ENCODE measurements at regions not wholly inside any gene's neighbourhood (a gene's known extent, or its start where the extent isn't known, plus 50 kb on each side); places are given as distances from the start of the nearest gene placed in this dataset.

DNA sequence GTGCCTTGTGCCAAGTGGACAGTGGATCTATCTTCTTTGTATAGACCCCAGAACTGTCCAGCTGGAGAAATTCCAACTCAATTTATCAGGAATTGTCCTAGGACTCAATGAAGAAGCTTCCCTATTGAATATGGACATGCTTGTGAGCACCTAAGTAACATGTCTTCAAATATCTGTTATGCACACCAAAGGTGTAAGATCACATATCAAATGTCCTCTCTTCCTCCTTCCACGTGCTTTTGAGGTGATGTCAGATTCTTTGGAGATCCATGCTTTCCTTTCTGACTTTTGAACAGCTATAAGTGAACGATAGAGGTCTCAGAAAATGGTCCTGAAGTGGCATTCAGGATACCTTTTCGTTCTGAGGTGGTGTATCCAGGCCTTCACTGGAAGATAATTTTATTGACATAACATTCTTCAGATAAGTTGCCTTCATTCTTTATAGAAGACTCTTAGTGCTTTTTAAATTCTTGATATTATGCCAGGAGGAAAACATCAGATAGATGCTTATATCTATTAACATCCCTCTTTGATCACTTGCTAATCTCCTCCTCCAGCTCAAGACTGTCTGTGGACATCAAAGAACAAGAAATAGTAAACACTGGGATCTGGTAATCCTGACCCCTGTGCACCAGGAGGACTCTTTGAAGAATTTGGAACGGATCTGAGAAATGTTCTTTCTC, 246.4 kb downstream of the SMARCA2 start:
- ChIA-PET CTCF (ENCODE audit: low intra/inter-chr PET ratio) (no interaction called here), POLR2A (no interaction called here)
- Histone ChIP-seq H3K9me3 (replicated peaks; ENCODE audit: control insufficient read depth, insufficient read depth, low read depth, low read length) (no peaks in the 10 kb centered on the region), H3K4me2 (ENCODE audit: insufficient read depth, low read length) (no peak overlapping the region), H3K9me1 (ENCODE audit: control insufficient read depth, insufficient read depth, low read length) (no peaks in the 10 kb centered on the region), H4K20me1 (replicated peaks; ENCODE audit: control insufficient read depth, insufficient read depth, low read length) (no peaks in the 10 kb centered on the region), H2AFZ (ENCODE audit: low read depth, low read length) (no peak overlapping the region), H3K27ac (ENCODE audit: extremely low read depth, low read depth, low read length) (no peak overlapping the region), H3K4me1 (replicated peaks in 1 of 2; ENCODE audit: control insufficient read depth in 2 of 2, insufficient read depth in 2 of 2, low read length in 2 of 2) (no peaks in the 10 kb centered on the region), H3K4me3 (no peak overlapping the region), H3K79me2 (ENCODE audit: control insufficient read depth, insufficient read depth, low read length) (no peaks in the 10 kb centered on the region), H3K36me3 (ENCODE audit: control insufficient read depth, insufficient read depth, low read length) (no peaks in the 10 kb centered on the region), H3K9ac (ENCODE audit: insufficient read depth in 1 of 2, low read depth in 2 of 2, low read length in 2 of 2) (no peak overlapping the region), H3K27me3 (ENCODE audit: control insufficient read depth in 2 of 2, insufficient read depth in 2 of 2, low read length in 2 of 2) (no peaks in the 10 kb centered on the region)
- FAIRE-seq = no peak
- intact Hi-C loops (cut with micrococcal nuclease) = no loop called here
- BruUV-seq (replicated peaks) = no TSS peak
- 0% methylated on average over 3 of the region's 4 CpGs for WGBS (ENCODE audit: insufficient coverage, low coverage, missing lambda C conversion rate)
- DNase-seq (ENCODE audit: extremely low read depth in 1 of 4, low spot score in 3 of 4) = no peak
- in situ Hi-C loops (cut with MboI) = no loop called here
- no peak for ATAC-seq
- TF ChIP-seq RBM25 (IDR thresholded peaks at IDR 0.05; ENCODE audit: low read depth, low read length, severe bottlenecking) (no peak), MCM5 (IDR thresholded peaks at IDR 0.05; ENCODE audit: low read depth) (no peak), ZFX (CRISPR knock-in tag; IDR thresholded peaks at IDR 0.05) (no peak), ETV5 (CRISPR knock-in tag; IDR thresholded peaks at IDR 0.05; ENCODE audit: low read depth) (no peak), RBBP5 (IDR thresholded peaks at IDR 0.05; ENCODE audit: borderline replicate concordance, insufficient read depth, low read length, poor library complexity, severe bottlenecking) (no peak), HNRNPK (IDR thresholded peaks at IDR 0.05; ENCODE audit: low read depth, low read length, poor library complexity, severe bottlenecking) (no peak)
- TF ChIP-seq, protein P1, sequence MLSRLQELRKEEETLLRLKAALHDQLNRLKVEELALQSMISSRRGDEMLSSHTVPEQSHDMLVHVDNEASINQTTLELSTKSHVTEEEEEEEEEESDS (CRISPR knock-in tag; IDR thresholded peaks at IDR 0.05) = no peak
- TF ChIP-seq, protein P2, sequence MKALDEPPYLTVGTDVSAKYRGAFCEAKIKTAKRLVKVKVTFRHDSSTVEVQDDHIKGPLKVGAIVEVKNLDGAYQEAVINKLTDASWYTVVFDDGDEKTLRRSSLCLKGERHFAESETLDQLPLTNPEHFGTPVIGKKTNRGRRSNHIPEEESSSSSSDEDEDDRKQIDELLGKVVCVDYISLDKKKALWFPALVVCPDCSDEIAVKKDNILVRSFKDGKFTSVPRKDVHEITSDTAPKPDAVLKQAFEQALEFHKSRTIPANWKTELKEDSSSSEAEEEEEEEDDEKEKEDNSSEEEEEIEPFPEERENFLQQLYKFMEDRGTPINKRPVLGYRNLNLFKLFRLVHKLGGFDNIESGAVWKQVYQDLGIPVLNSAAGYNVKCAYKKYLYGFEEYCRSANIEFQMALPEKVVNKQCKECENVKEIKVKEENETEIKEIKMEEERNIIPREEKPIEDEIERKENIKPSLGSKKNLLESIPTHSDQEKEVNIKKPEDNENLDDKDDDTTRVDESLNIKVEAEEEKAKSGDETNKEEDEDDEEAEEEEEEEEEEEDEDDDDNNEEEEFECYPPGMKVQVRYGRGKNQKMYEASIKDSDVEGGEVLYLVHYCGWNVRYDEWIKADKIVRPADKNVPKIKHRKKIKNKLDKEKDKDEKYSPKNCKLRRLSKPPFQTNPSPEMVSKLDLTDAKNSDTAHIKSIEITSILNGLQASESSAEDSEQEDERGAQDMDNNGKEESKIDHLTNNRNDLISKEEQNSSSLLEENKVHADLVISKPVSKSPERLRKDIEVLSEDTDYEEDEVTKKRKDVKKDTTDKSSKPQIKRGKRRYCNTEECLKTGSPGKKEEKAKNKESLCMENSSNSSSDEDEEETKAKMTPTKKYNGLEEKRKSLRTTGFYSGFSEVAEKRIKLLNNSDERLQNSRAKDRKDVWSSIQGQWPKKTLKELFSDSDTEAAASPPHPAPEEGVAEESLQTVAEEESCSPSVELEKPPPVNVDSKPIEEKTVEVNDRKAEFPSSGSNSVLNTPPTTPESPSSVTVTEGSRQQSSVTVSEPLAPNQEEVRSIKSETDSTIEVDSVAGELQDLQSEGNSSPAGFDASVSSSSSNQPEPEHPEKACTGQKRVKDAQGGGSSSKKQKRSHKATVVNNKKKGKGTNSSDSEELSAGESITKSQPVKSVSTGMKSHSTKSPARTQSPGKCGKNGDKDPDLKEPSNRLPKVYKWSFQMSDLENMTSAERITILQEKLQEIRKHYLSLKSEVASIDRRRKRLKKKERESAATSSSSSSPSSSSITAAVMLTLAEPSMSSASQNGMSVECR (CRISPR knock-in tag; IDR thresholded peaks at IDR 0.05) = no peak
- TF ChIP-seq, protein P3, sequence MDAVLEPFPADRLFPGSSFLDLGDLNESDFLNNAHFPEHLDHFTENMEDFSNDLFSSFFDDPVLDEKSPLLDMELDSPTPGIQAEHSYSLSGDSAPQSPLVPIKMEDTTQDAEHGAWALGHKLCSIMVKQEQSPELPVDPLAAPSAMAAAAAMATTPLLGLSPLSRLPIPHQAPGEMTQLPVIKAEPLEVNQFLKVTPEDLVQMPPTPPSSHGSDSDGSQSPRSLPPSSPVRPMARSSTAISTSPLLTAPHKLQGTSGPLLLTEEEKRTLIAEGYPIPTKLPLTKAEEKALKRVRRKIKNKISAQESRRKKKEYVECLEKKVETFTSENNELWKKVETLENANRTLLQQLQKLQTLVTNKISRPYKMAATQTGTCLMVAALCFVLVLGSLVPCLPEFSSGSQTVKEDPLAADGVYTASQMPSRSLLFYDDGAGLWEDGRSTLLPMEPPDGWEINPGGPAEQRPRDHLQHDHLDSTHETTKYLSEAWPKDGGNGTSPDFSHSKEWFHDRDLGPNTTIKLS (IDR thresholded peaks at IDR 0.05; ENCODE audit: borderline replicate concordance, low read depth) = no peak
- TF ChIP-seq, protein P4, sequence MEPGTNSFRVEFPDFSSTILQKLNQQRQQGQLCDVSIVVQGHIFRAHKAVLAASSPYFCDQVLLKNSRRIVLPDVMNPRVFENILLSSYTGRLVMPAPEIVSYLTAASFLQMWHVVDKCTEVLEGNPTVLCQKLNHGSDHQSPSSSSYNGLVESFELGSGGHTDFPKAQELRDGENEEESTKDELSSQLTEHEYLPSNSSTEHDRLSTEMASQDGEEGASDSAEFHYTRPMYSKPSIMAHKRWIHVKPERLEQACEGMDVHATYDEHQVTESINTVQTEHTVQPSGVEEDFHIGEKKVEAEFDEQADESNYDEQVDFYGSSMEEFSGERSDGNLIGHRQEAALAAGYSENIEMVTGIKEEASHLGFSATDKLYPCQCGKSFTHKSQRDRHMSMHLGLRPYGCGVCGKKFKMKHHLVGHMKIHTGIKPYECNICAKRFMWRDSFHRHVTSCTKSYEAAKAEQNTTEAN (CRISPR knock-in tag; IDR thresholded peaks at IDR 0.05) = no peak
- TF ChIP-seq, protein P5, sequence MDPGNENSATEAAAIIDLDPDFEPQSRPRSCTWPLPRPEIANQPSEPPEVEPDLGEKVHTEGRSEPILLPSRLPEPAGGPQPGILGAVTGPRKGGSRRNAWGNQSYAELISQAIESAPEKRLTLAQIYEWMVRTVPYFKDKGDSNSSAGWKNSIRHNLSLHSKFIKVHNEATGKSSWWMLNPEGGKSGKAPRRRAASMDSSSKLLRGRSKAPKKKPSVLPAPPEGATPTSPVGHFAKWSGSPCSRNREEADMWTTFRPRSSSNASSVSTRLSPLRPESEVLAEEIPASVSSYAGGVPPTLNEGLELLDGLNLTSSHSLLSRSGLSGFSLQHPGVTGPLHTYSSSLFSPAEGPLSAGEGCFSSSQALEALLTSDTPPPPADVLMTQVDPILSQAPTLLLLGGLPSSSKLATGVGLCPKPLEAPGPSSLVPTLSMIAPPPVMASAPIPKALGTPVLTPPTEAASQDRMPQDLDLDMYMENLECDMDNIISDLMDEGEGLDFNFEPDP (CRISPR knock-in tag; IDR thresholded peaks at IDR 0.05) = no peak
